HCT116 (cell line): ENCODE measurements at regions not wholly inside any gene's neighbourhood (a gene's known extent, or its start where the extent isn't known, plus 50 kb on each side); places are given as distances from the start of the nearest gene placed in this dataset.

Experiments used
- ATAC-seq: fragments of 200-7000 bp; cut with Tn5 transposase; 2 replicates; pipeline ENCODE4 v1.9.1; 2020; ENCODE audit warnings: mild to moderate bottlenecking, moderate library complexity
- BruUV-seq: library from RNA; stranded (reverse); fragments of 400-500 nt; replicated peaks from 2 replicates; lab custom pipeline; 2021; lab: Mats Ljungman, UMichigan
- CTCF ChIA-PET: fragments of 300-600 bp; sonication (Branson Sonifier 250); formaldehyde crosslinking; loops from one replicate; lab custom pipeline; 2021; ENCODE audit warnings: antibody characterized with exemption; lab: Charles Lee
- POLR2A ChIA-PET: fragments of 300-600, 350-600 bp; sonication (Branson Sonifier 250); formaldehyde crosslinking; loops from one replicate; lab custom pipeline; 2021; ENCODE audit warnings: antibody characterized with exemption; lab: Charles Lee
- RAD21 ChIA-PET, 2 experiments: fragments of 300-600 bp; sonication (Branson Sonifier 250); formaldehyde crosslinking; loops; one replicate each; lab custom pipeline; 2023; ENCODE audit warnings: low total read pairs in 2 of 2; ENCODE audit not compliant: uncharacterized antibody in 2 of 2, unreplicated experiment in 2 of 2, low non-redundant PET in 1 of 2; lab: Charles Lee
- DNase-seq: peaks from one replicate; pipeline ENCODE4 v3.0.0-alpha.2; 2010; ENCODE audit warnings: low read depth, low spot score
- H2AFZ ChIP-seq: fragments of 200-600 bp; shearing (Covaris generic), sonication (generic); 2 replicates; pipeline ENCODE4 v1.6.1; 2017; ENCODE audit warnings: low read depth, mixed run types, mixed read lengths, antibody characterized with exemption, low read length; ENCODE audit not compliant: poor library complexity, severe bottlenecking
- H3K27ac ChIP-seq: 2 replicates; pipeline ENCODE4 v1.5.1; 2012; ENCODE audit warnings: low read depth, low read length
- H3K27me3 ChIP-seq: fragments of 200-600 bp; sonication (generic); 2 replicates; pipeline ENCODE4 v1.6.1; 2016; ENCODE audit warnings: mixed run types, low read length, mixed read lengths; ENCODE audit not compliant: insufficient read depth
- H3K36me3 ChIP-seq, 2 experiments: fragments of 200-500 bp in 1 of 2; fragments of 200-600 bp in 1 of 2; sonication (Bioruptor generic) in 1 of 2; sonication (generic) in 1 of 2; 2 replicates each; pipeline versions ENCODE4 v1.5.1 to v1.6.1; 2014 to 2016; ENCODE audit warnings: low read length in 2 of 2, inconsistent platforms in 1 of 2, mixed read lengths in 1 of 2, mixed run types in 1 of 2; ENCODE audit not compliant: insufficient read depth in 2 of 2, control insufficient read depth in 1 of 2
- H3K4me1 ChIP-seq, 2 experiments: fragments of 200-600 bp in 1 of 2; sonication (generic) in 1 of 2; 2 replicates each; pipeline versions ENCODE4 v1.5.1 to v1.6.1; 2012 to 2017; ENCODE audit warnings: low read length in 2 of 2, inconsistent platforms in 1 of 2, mild to moderate bottlenecking in 1 of 2, mixed read lengths in 1 of 2, mixed run types in 1 of 2, moderate library complexity in 1 of 2; ENCODE audit not compliant: insufficient read depth in 2 of 2, control insufficient read depth in 1 of 2
- H3K4me2 ChIP-seq: fragments of 200-600 bp; sonication (generic); 2 replicates; pipeline ENCODE4 v1.6.1; 2017; ENCODE audit warnings: mixed run types, low read length, mixed read lengths
- H3K4me3 ChIP-seq, 2 experiments: fragments of 200-600 bp in 1 of 2; sonication (generic) in 1 of 2; replicated peaks in 1 of 2; 2 replicates each; pipeline ENCODE4 v1.5.1; 2011 to 2016; ENCODE audit warnings: low read length in 2 of 2, control low read depth in 1 of 2, low read depth in 1 of 2, mild to moderate bottlenecking in 1 of 2, mixed read lengths in 1 of 2, mixed run types in 1 of 2
- H3K79me2 ChIP-seq: fragments of 200-600 bp; sonication (generic); 2 replicates; pipeline ENCODE4 v1.6.1; 2017; ENCODE audit warnings: mild to moderate bottlenecking, mixed run types, low read length, moderate library complexity, mixed read lengths; ENCODE audit not compliant: insufficient read depth
- H3K9ac ChIP-seq: fragments of 200-600 bp; sonication (generic); 2 replicates; pipeline ENCODE4 v1.6.1; 2016; ENCODE audit warnings: low read length, mixed read lengths
- H3K9me2 ChIP-seq: fragments of 200-600 bp; sonication (generic), shearing (Covaris generic); 2 replicates; pipeline ENCODE4 v1.6.1; 2017; ENCODE audit warnings: mixed run types, mild to moderate bottlenecking, moderate library complexity; ENCODE audit not compliant: insufficient read depth
- H3K9me3 ChIP-seq, 2 experiments: fragments of 200-500 bp in 1 of 2; fragments of 200-600 bp in 1 of 2; sonication (Bioruptor generic) in 1 of 2; sonication (generic) in 1 of 2; 2 replicates each; pipeline ENCODE4 v1.6.1; 2014 to 2017; ENCODE audit warnings: low read length in 2 of 2, mixed read lengths in 2 of 2, inconsistent platforms in 1 of 2, low read depth in 1 of 2, mild to moderate bottlenecking in 1 of 2, mixed run types in 1 of 2, moderate library complexity in 1 of 2; ENCODE audit not compliant: control insufficient read depth in 1 of 2, insufficient read depth in 1 of 2
- H4K20me1 ChIP-seq: fragments of 200-600 bp; sonication (generic), shearing (Covaris generic); 2 replicates; pipeline ENCODE4 v1.6.1; 2017; ENCODE audit warnings: mixed run types, mild to moderate bottlenecking, moderate library complexity; ENCODE audit not compliant: insufficient read depth
- CBX3 ChIP-seq: IDR thresholded peaks from 2 replicates; pipeline ENCODE4 v1.6.1; 2012; ENCODE audit warnings: low read depth
- CEBPB ChIP-seq: IDR thresholded peaks from 2 replicates; pipeline ENCODE4 v1.6.1; 2012; ENCODE audit warnings: low read depth
- EGR1 ChIP-seq: IDR thresholded peaks from 2 replicates; pipeline ENCODE4 v1.6.1; 2012; ENCODE audit warnings: low read depth
- EZH2phosphoT487 ChIP-seq: fragments of 200-600 bp; IDR thresholded peaks from 2 replicates; pipeline ENCODE4 v1.6.1; 2018; ENCODE audit warnings: antibody characterized with exemption, borderline replicate concordance
- FOSL1 ChIP-seq: IDR thresholded peaks from 2 replicates; pipeline ENCODE4 v1.6.1; 2012; ENCODE audit warnings: low read depth
- JUND ChIP-seq: IDR thresholded peaks from 2 replicates; pipeline ENCODE4 v1.6.1; 2012
- MAX ChIP-seq: IDR thresholded peaks from 2 replicates; pipeline ENCODE4 v1.6.1; 2012
- POLR2A ChIP-seq: IDR thresholded peaks from 2 replicates; pipeline ENCODE4 v1.7.0; 2011; ENCODE audit warnings: borderline replicate concordance; ENCODE audit not compliant: insufficient read depth, insufficient read length; ENCODE audit errors: extremely low read depth
- POLR2AphosphoS5 ChIP-seq: IDR thresholded peaks from 2 replicates; pipeline ENCODE4 v1.6.1; 2011; ENCODE audit warnings: mild to moderate bottlenecking, low read depth, low read length, moderate library complexity
- RAD21 ChIP-seq: IDR thresholded peaks from 2 replicates; pipeline ENCODE4 v1.6.1; 2012; ENCODE audit warnings: low read depth, mild to moderate bottlenecking
- SIN3A ChIP-seq: IDR thresholded peaks from 2 replicates; pipeline ENCODE4 v1.6.1; 2012; ENCODE audit warnings: low read depth
- SP1 ChIP-seq: IDR thresholded peaks from 2 replicates; pipeline ENCODE4 v1.6.1; 2012; ENCODE audit warnings: low read depth
- SRF ChIP-seq: IDR thresholded peaks from 2 replicates; pipeline ENCODE4 v1.6.1; 2012; ENCODE audit warnings: low read depth
- YY1 ChIP-seq: IDR thresholded peaks from 2 replicates; pipeline ENCODE4 v1.6.1; 2011; ENCODE audit warnings: low read length, low read depth, moderate library complexity, mild to moderate bottlenecking; ENCODE audit not compliant: insufficient replicate concordance; ENCODE audit errors: extremely low read depth
- ZFX ChIP-seq: fragments of 450-650 bp; IDR thresholded peaks from 2 replicates; pipeline ENCODE4 v1.6.1; 2017
- ZNF274 ChIP-seq: fragments of 200-500 bp; sonication (Bioruptor generic); IDR thresholded peaks from 2 replicates; pipeline ENCODE4 v1.6.1; 2014; ENCODE audit warnings: mild to moderate bottlenecking, low read depth, low read length, inconsistent platforms
- intact Hi-C: fragments of 100-400 bp; cut with micrococcal nuclease; formaldehyde crosslinking; loops from 2 replicates; pipeline ENCODE4 v1.10.0; 2022
- TF ChIP-seq, protein P1 (sequence below), 3 experiments: fragments of 200-600 bp in 1 of 3; sonication (generic) in 1 of 3; IDR thresholded peaks in 2 of 3; conservative IDR thresholded peaks in 1 of 3; 2 replicates each; pipeline ENCODE4 v1.5.1; 2012 to 2017; ENCODE audit warnings: low read depth in 2 of 3, low read length in 2 of 3, antibody characterized with exemption in 1 of 3, borderline replicate concordance in 1 of 3, control low read depth in 1 of 3, mild to moderate bottlenecking in 1 of 3, mixed read lengths in 1 of 3, mixed run types in 1 of 3, moderate library complexity in 1 of 3; ENCODE audit not compliant: insufficient read depth in 1 of 3
- TF ChIP-seq, protein P2 (sequence below): IDR thresholded peaks from 2 replicates; pipeline ENCODE4 v1.6.1; 2011; ENCODE audit warnings: mild to moderate bottlenecking, low read length, moderate library complexity; ENCODE audit not compliant: insufficient replicate concordance; ENCODE audit errors: extremely low read depth
- TF ChIP-seq, protein P3 (sequence below): IDR thresholded peaks from 2 replicates; pipeline ENCODE4 v1.6.1; 2012

DNA sequence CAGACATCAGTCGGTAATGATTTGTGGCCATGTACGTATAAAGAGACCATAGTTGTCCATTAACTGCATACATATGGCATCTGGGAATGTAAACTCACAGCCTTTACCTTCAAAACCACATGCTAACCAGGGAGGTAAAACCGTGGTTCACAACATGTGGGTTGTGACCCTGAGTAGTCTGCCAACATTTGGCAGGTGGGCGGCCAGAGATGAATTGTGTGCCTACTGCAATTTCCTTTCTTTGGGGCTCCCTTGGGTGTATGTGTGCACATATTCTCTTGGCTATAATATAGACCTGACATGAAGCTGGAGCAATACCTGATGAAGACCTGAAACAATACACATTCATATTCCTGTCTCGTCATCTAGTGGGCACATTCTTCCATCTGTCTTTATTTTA is 396.0 kb downstream of the MLLT3 start:
- Histone ChIP-seq H3K9me2 (no peaks in the 10 kb centered on the region), H3K9ac (no peak overlapping the region), H3K27ac (no peak overlapping the region), H3K4me2 (no peak overlapping the region), H3K4me3 (no peak overlapping the region), H3K27me3 (0 out of 2 replicates have a peak, but pooled peaks cover 18% of the 10 kb centered on the region), H3K36me3 (no peaks in the 10 kb centered on the region), H4K20me1 (no peaks in the 10 kb centered on the region), H2AFZ (no peak overlapping the region), H3K79me2 (no peaks in the 10 kb centered on the region), H3K9me3 (no peaks in the 10 kb centered on the region), H3K4me1 (no peaks in the 10 kb centered on the region)
- TF ChIP-seq, protein P1, sequence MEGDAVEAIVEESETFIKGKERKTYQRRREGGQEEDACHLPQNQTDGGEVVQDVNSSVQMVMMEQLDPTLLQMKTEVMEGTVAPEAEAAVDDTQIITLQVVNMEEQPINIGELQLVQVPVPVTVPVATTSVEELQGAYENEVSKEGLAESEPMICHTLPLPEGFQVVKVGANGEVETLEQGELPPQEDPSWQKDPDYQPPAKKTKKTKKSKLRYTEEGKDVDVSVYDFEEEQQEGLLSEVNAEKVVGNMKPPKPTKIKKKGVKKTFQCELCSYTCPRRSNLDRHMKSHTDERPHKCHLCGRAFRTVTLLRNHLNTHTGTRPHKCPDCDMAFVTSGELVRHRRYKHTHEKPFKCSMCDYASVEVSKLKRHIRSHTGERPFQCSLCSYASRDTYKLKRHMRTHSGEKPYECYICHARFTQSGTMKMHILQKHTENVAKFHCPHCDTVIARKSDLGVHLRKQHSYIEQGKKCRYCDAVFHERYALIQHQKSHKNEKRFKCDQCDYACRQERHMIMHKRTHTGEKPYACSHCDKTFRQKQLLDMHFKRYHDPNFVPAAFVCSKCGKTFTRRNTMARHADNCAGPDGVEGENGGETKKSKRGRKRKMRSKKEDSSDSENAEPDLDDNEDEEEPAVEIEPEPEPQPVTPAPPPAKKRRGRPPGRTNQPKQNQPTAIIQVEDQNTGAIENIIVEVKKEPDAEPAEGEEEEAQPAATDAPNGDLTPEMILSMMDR (IDR thresholded peaks at IDR 0.05 in 2 of 3, conservative IDR thresholded peaks at IDR 0.05 in 1 of 3; ENCODE audit: borderline replicate concordance in 1 of 3, insufficient read depth in 1 of 3, low read depth in 2 of 3, low read length in 2 of 3), result no peak
- TF ChIP-seq ZNF274 (no peak), SRF (no peak), JUND (no peak), EGR1 (no peak), POLR2A (no peak), POLR2AphosphoS5 (no peak), FOSL1 (no peak), MAX (no peak), EZH2phosphoT487 (no peak), SP1 (no peak), CEBPB (no peak), SIN3A (no peak), RAD21 (no peak), CBX3 (no peak), ZFX (no peak), YY1 (no peak)
- TF ChIP-seq, protein P2, sequence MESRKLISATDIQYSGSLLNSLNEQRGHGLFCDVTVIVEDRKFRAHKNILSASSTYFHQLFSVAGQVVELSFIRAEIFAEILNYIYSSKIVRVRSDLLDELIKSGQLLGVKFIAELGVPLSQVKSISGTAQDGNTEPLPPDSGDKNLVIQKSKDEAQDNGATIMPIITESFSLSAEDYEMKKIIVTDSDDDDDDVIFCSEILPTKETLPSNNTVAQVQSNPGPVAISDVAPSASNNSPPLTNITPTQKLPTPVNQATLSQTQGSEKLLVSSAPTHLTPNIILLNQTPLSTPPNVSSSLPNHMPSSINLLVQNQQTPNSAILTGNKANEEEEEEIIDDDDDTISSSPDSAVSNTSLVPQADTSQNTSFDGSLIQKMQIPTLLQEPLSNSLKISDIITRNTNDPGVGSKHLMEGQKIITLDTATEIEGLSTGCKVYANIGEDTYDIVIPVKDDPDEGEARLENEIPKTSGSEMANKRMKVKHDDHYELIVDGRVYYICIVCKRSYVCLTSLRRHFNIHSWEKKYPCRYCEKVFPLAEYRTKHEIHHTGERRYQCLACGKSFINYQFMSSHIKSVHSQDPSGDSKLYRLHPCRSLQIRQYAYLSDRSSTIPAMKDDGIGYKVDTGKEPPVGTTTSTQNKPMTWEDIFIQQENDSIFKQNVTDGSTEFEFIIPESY, result no peak
- TF ChIP-seq, protein P3, sequence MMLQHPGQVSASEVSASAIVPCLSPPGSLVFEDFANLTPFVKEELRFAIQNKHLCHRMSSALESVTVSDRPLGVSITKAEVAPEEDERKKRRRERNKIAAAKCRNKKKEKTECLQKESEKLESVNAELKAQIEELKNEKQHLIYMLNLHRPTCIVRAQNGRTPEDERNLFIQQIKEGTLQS, result no peak
- no peak for DNase-seq
- RAD21 ChIA-PET, result no interaction called here
- CTCF ChIA-PET, result no interaction called here
- POLR2A ChIA-PET, result no interaction called here
- BruUV-seq, result no TSS peak
- no peak for ATAC-seq
- intact Hi-C loops, result no loop called here
